Transverse colon (tissue), 4 donors: ENCODE measurements at regions not wholly inside any gene's neighbourhood (a gene's known extent, or its start where the extent isn't known, plus 50 kb on each side); places are given as distances from the start of the nearest gene placed in this dataset.

Experiments
- DNase-seq: peaks from one replicate; pipeline ENCODE4 v3.0.0-alpha.2; 2019
- H3K27ac ChIP-seq, 4 donors: fragments of 200-600 bp; sonication (generic); 2 replicates each; pipeline ENCODE4 v1.5.1; 2016 to 2018; ENCODE audit warnings: inconsistent platforms in 4 of 4
- H3K27me3 ChIP-seq: fragments of 200-600 bp; sonication (generic); 2 replicates; pipeline ENCODE4 v1.5.1; 2017; ENCODE audit warnings: inconsistent platforms
- H3K36me3 ChIP-seq, 4 donors: fragments of 200-600 bp; sonication (generic); 2 replicates each; pipeline ENCODE4 v1.5.1; 2017 to 2019; ENCODE audit warnings: inconsistent platforms in 4 of 4
- H3K4me1 ChIP-seq, 4 donors: fragments of 200-600 bp; sonication (generic); 2 replicates each; pipeline ENCODE4 v1.5.1; 2017 to 2020; ENCODE audit warnings: inconsistent platforms in 4 of 4
- H3K4me3 ChIP-seq, 4 donors: fragments of 200-600 bp; sonication (generic); 1 replicate in 1 of 4; 2 replicates in 3 of 4; pipeline versions ENCODE4 v1.5.1 to v1.6.1; 2017 to 2019; ENCODE audit warnings: inconsistent platforms in 4 of 4
- H3K9me3 ChIP-seq, 2 donors: fragments of 200-600 bp; sonication (generic); 2 replicates each; pipeline ENCODE4 v1.5.1; 2017 to 2019; ENCODE audit warnings: inconsistent platforms in 2 of 2
- CTCF ChIP-seq, 5 experiments: fragments of 200-600 bp in 3 of 5; fragments of 450-650 bp in 2 of 5; sonication (generic) in 3 of 5; IDR thresholded peaks; 1 replicate in 2 of 5; 2 replicates in 3 of 5; pipeline ENCODE4 v1.5.1; 2016 to 2017; ENCODE audit warnings: antibody characterized with exemption in 5 of 5, inconsistent platforms in 3 of 5, mild to moderate bottlenecking in 2 of 5, moderate library complexity in 1 of 5
- EP300 ChIP-seq: sonication (generic); formaldehyde crosslinking; IDR thresholded peaks from one replicate; pipeline ENCODE4 v1.6.1; 2017; ENCODE audit warnings: antibody characterized with exemption, low read depth
- POLR2A ChIP-seq: fragments of 450-650 bp; IDR thresholded peaks from one replicate; pipeline ENCODE4 v1.6.1; 2016; ENCODE audit warnings: antibody characterized with exemption, mild to moderate bottlenecking, moderate library complexity
- POLR2AphosphoS5 ChIP-seq, 3 donors: sonication (generic); formaldehyde crosslinking; IDR thresholded peaks; one replicate each; pipeline ENCODE4 v1.6.1; 2016; ENCODE audit warnings: antibody characterized with exemption in 3 of 3
- WGBS, 2 donors: methylation state at CpG; one replicate each; pipeline ENCODE4 v1.1.5; 2018; ENCODE audit warnings: low coverage in 1 of 2; 5-methylcytosine and 5-hydroxymethylcytosine counted together
- in situ Hi-C, 4 donors: fragments of 200-750 bp; cut with MboI; loops; one replicate each; pipeline versions ENCODE4 v1.15.0 to v1.15.1; 2017; ENCODE audit warnings: low sequenced_read_pairs in 3 of 4, low pct_ligation_motif_present in 1 of 4, low pct_unique_long_range_greater_than_20kb in 1 of 4
- intact Hi-C: fragments of 100-400 bp; cut with DNase I; formaldehyde crosslinking; loops from one replicate; pipeline ENCODE4 v1.15.1; 2023; ENCODE audit warnings: low total_unique reads

GRCh38 chr5:156197042-156197635, 129.8 kb upstream of the SGCD start:
- 56 to 58% methylated on average over 3 of the region's 3 CpGs for WGBS, 2 donors

GRCh38 chr5:156199045-156199444, 127.9 kb upstream of the SGCD start:
- Histone ChIP-seq H3K36me3 (no peaks in the 10 kb centered on the region), H3K4me3 (no peak overlapping the region), H3K27me3 (no peaks in the 10 kb centered on the region), H3K27ac (no peak overlapping the region), H3K4me1 (no peaks in the 10 kb centered on the region), H3K9me3 (no peaks in the 10 kb centered on the region)
- intact Hi-C loops = no loop called here
- WGBS, 2 donors = 74 to 88% methylated on average over 1 of the region's 1 CpG
- in situ Hi-C loops = no loop called here
- DNase-seq = no peak
- TF ChIP-seq CTCF (IDR thresholded peaks at IDR 0.05) = no peak
- TF ChIP-seq EP300 = no peak
- no peak for TF ChIP-seq POLR2A
- TF ChIP-seq POLR2AphosphoS5 (IDR thresholded peaks at IDR 0.05) = no peak

More at GRCh38 chr5:156197042-156197635, 129.8 kb upstream of the SGCD start:
- no peaks in the 10 kb centered on the region for H3K27me3 ChIP-seq
- no peak for DNase-seq
- intact Hi-C loops (no loop called here), in situ Hi-C loops (no loop called here)
- no peaks in the 10 kb centered on the region for H3K9me3 ChIP-seq
- H3K4me3 ChIP-seq = no peak overlapping the region
- no peak overlapping the region for H3K27ac ChIP-seq
- no peaks in the 10 kb centered on the region for H3K36me3 ChIP-seq
- no peak for TF ChIP-seq CTCF (IDR thresholded peaks at IDR 0.05)
- TF ChIP-seq POLR2AphosphoS5 (IDR thresholded peaks at IDR 0.05) = no peak
- TF ChIP-seq POLR2A = no peak
- no peak for TF ChIP-seq EP300
- no peaks in the 10 kb centered on the region for H3K4me1 ChIP-seq

- in situ Hi-C loops = no loop called here
Observed at GRCh38 chr5:156200938-156201787, 125.8 kb upstream of the SGCD start.

More at GRCh38 chr5:156200938-156201787, 125.8 kb upstream of the SGCD start:
- Histone ChIP-seq H3K4me3 (no peak overlapping the region), H3K4me1 (no peaks in the 10 kb centered on the region), H3K27ac (no peak overlapping the region), H3K9me3 (no peaks in the 10 kb centered on the region), H3K27me3 (no peaks in the 10 kb centered on the region), H3K36me3 (no peaks in the 10 kb centered on the region)
- WGBS, 2 donors = 60 to 77% methylated on average over 8 of the region's 8 CpGs
- TF ChIP-seq CTCF (IDR thresholded peaks at IDR 0.05) = no peak
- DNase-seq = no peak
- intact Hi-C loops = no loop called here
